ENCODE measurements at regions not wholly inside any gene's neighbourhood (a gene's known extent, or its start where the extent isn't known, plus 50 kb on each side); places are given as distances from the start of the nearest gene placed in this dataset.
A peak's percentile ranks its signal among the peaks of the same experiment; 100 is the strongest.
"Not testable (repeated sequence)": the region's sequence is repeated elsewhere in the genome, so short reads cannot be mapped to it uniquely, and the experiment has no call there.

- DNase-seq (ENCODE audit: low spot score) (no peak), ATAC-seq (no peak)
- intact Hi-C loops (cut with DNase I) = no loop called here
Measured at GRCh38 chr13:97883396-97883795, 70.1 kb upstream of the IPO5 start.

- peak; percentile 63 for ATAC-seq
- DNase-seq (ENCODE audit: low spot score) = no peak
- intact Hi-C loops (cut with DNase I) = no loop called here
Measured at GRCh38 chr13:97884707-97885468, 68.6 kb upstream of the IPO5 start.

- ATAC-seq = no peak
- intact Hi-C loops (cut with DNase I) = no loop called here
- DNase-seq (ENCODE audit: low spot score) = no peak
Measured at GRCh38 chr13:97885641-97886040, 67.8 kb upstream of the IPO5 start.

GRCh38 chr13:97889803-97890202 is 63.7 kb upstream of the IPO5 start:
- ATAC-seq = peak; percentile 96
- intact Hi-C loops (cut with DNase I) = no loop called here
- peak; percentile 83 for DNase-seq (ENCODE audit: low spot score)

- intact Hi-C loops (cut with DNase I) = no loop called here
- ATAC-seq (no peak), DNase-seq (ENCODE audit: low spot score) (no peak)
Measured at GRCh38 chr13:97890573-97890972, 62.9 kb upstream of the IPO5 start.

DNA sequence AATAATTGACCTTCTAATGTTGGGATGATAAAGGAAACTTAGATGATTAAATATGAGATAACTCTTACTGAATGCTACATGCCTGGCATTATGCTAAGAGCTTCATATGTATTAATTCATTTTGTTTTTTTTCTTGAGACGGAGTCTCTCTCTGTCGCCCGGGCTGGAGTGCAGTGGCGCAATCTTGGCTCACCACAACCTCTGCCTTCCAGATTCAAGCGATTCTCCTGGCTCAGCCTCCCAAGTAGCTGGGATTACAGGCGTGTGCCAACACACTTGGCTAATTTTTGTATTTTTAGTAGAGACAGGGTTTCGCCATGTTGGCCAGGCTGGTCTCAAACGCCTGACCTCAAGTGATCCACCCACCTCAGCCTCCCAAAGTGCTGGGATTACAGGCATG is 61.5 kb upstream of the IPO5 start:
- DNase-seq (ENCODE audit: low spot score); intact Hi-C loops (cut with DNase I); ATAC-seq: not testable (repeated sequence)

DNA sequence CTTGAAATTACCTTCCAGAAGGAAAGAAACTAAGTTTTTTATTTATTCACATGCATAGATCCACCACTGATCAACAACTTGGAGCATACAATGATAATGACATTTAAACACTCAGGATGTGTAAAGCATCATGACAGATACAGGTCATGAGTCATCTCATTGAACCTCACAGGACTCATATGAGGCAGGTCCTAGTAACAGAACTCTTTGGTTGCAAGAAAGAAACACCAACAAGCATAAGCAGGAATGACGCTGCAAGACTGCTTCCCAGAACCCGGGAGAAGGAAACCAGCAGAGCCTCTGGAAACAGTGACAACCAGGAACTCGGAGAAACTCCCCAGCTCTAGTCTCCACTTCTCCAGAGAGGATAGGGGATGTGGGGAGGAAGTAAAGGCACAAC is 60.8 kb upstream of the IPO5 start:
- ATAC-seq = no peak
- no peak for DNase-seq (ENCODE audit: low spot score)
- intact Hi-C loops (cut with DNase I) = no loop called here

GRCh38 chr13:97895383-97895782 is 58.1 kb upstream of the IPO5 start:
- DNase-seq (ENCODE audit: low spot score) (no peak), ATAC-seq (no peak)
- intact Hi-C loops (cut with DNase I) = no loop called here

DNA sequence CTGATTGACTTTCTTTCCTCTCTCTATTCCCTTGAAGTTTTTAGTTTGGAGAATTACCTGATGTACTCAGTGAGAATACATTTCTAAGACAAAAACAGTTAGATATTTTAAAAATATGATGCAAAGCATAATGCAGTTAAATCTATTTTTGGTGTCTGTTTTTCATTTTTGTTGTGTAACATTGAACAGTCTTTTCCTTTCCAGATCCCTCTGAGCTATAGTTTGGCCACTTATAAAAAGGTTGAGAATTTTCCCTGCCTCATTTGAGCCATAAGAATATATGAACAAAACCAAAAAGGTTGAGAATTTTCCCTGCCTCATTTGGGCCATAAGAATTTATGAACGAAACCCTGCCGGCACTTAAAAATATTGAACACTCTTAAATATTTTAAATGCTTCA is 57.0 kb upstream of the IPO5 start:
- ATAC-seq = no peak
- DNase-seq (ENCODE audit: low spot score) = no peak
- intact Hi-C loops (cut with DNase I) = no loop called here

DNA sequence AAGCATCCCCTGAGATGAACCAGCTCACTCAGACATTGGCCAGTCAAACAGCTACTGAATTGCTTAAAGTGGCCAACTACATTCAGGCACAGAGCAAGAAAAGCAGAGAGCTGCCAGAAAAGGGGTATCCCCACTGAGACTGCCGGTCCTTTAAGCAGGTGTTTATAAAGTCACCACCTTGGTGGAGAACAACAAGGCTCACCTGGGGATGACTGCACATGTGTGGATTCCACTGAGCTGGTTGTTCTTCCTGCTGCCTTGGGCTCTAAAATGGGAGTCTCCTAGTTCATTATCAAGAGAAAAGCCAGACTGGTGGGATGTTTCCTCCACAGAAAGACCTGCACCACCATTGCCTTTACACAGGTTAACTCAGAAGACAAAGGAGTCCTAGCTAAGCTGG is 51.8 kb upstream of the IPO5 start:
- intact Hi-C loops (cut with DNase I) = no loop called here
- ATAC-seq (no peak), DNase-seq (ENCODE audit: low spot score) (no peak)
